ENCODE measurements at regions not wholly inside any gene's neighbourhood (a gene's known extent, or its start where the extent isn't known, plus 50 kb on each side); places are given as distances from the start of the nearest gene placed in this dataset.
"Not testable (repeated sequence)": the region's sequence is repeated elsewhere in the genome, so short reads cannot be mapped to it uniquely, and the experiment has no call there.

DNA sequence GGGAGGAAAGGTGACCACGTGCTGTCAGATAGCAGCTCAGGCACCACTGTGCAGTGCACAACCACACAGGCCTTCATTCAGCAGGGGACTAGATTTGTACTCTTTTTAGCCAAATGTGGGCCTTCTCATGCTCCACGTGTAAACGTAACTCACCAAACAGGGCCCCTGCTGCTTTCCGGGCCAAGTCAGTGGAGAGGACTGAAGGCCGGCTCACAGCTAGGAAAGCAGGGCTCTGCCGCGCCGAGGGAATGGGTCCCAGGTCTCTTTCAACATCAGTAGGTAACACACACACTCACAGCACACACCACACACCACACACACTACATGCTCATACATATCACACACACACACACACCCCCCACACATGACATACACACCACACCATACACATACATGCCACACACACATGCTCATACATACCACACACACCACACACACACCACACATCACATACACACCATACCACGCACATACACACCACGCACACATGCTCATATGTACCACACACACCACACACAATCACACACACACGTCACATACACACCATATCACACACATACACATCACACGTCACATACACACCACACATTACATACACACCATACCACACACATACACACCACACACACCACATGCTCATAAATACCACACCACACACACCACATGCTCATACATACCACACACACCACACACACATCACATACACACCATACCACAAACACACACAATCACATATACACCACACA lies 124.0 kb upstream of the ERG start:
- no peak overlapping the region for H3K4me3 ChIP-seq (ENCODE audit: low read length)
- H3K4me1 ChIP-seq (ENCODE audit: insufficient read depth, low read length): no peaks in the 10 kb centered on the region
- H3K27me3 ChIP-seq (ENCODE audit: insufficient read depth, low read length): no peaks in the 10 kb centered on the region
- no peaks in the 10 kb centered on the region for H3K9me3 ChIP-seq (ENCODE audit: low read length)
- H2AFZ ChIP-seq (ENCODE audit: low read depth, low read length): no peak overlapping the region
- no peaks in the 10 kb centered on the region for H3K36me3 ChIP-seq (ENCODE audit: insufficient read depth, low read length)

DNA sequence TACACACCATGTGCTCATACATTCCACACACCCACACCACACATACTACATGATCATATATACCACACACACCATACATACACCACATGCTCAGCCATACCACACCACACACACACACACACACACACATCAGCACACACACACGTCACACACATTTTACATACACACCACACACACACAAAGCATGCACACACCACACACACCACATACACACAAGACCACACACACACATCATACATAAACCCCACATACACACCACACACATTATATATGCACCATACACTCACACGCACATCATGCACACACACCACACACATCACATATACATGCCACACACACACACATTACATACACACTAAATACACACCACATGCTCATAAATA lies 124.5 kb upstream of the ERG start:
- Histone ChIP-seq H3K4me3 (ENCODE audit: low read length) (no peak overlapping the region), H3K36me3 (ENCODE audit: insufficient read depth, low read length) (no peaks in the 10 kb centered on the region), H3K9me3 (ENCODE audit: low read length) (no peaks in the 10 kb centered on the region), H3K27me3 (ENCODE audit: insufficient read depth, low read length) (no peaks in the 10 kb centered on the region), H3K4me1 (ENCODE audit: insufficient read depth, low read length) (no peaks in the 10 kb centered on the region), H2AFZ (ENCODE audit: low read depth, low read length) (no peak overlapping the region)

DNA sequence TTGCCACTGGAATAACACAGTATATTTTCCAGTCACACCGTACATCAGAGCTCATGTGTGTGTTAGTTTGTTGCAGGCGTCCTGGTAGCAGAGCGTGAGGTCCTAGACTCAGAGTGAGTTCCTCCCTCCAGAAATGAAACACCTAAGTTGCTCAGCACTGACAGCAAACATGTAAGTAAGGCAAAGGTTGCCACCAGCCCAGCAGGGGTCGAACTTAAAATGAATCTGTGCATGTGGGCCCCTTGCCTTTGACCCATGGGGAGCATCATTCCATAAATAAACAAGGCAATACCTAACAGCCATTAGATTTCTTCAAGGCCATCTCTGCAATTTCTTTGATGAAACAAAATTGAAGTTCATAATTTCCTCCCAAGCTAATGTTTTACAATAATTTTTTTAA lies 125.3 kb upstream of the ERG start:
- H2AFZ ChIP-seq (ENCODE audit: low read depth, low read length): no peak overlapping the region
- no peak overlapping the region for H3K4me3 ChIP-seq (ENCODE audit: low read length)
- H3K4me1 ChIP-seq (ENCODE audit: insufficient read depth, low read length): no peaks in the 10 kb centered on the region
- no peaks in the 10 kb centered on the region for H3K9me3 ChIP-seq (ENCODE audit: low read length)
- H3K36me3 ChIP-seq (ENCODE audit: insufficient read depth, low read length): no peaks in the 10 kb centered on the region
- H3K27me3 ChIP-seq (ENCODE audit: insufficient read depth, low read length): no peaks in the 10 kb centered on the region

DNA sequence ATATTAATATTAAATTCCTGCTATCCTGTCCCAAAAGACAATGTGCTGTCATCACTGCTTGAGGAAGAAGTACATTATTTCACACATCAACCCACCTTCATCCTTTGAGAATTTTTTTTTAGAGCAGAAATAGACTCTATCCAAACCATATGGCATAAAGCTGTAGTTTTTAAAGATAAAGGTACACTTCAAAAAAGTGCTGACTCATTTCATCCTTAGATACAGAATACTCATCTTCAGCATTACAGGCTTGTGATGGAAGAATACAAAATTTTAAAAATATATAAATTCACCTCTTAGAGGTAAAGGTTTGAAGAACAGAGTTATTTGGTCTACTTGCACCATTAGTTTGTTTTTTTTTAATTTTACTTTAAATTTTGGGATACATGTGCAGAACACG lies 126.7 kb upstream of the ERG start:
- Histone ChIP-seq H2AFZ (ENCODE audit: low read depth, low read length) (no peak overlapping the region), H3K36me3 (ENCODE audit: insufficient read depth, low read length) (no peaks in the 10 kb centered on the region), H3K4me3 (ENCODE audit: low read length) (no peak overlapping the region), H3K4me1 (ENCODE audit: insufficient read depth, low read length) (no peaks in the 10 kb centered on the region), H3K9me3 (ENCODE audit: low read length) (no peaks in the 10 kb centered on the region), H3K27me3 (ENCODE audit: insufficient read depth, low read length) (no peaks in the 10 kb centered on the region)

DNA sequence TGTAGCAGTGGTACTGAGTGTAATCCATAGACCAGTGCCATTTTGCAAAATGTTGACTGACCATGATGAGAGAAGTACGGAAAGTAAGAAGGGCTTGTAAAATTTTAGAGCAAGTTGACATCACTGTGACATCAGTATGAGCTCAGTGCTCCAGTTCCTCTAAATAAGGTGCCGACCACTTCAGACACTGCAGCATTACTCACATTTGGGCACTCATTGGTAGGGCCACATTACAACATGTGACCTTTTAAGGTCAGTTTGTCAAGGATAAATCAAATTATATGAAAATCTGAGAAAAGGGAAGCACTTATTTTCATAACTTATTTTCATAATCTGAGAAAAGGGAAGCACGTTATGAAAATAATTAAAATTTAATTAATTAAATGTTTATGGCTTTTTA lies 128.0 kb upstream of the ERG start:
- Histone ChIP-seq H3K36me3 (ENCODE audit: insufficient read depth, low read length) (no peaks in the 10 kb centered on the region), H3K27me3 (ENCODE audit: insufficient read depth, low read length) (no peaks in the 10 kb centered on the region), H3K9me3 (ENCODE audit: low read length) (peaks cover 3% of the 10 kb centered on the region), H2AFZ (ENCODE audit: low read depth, low read length) (no peak overlapping the region), H3K4me1 (ENCODE audit: insufficient read depth, low read length) (no peaks in the 10 kb centered on the region), H3K4me3 (ENCODE audit: low read length) (no peak overlapping the region)

DNA sequence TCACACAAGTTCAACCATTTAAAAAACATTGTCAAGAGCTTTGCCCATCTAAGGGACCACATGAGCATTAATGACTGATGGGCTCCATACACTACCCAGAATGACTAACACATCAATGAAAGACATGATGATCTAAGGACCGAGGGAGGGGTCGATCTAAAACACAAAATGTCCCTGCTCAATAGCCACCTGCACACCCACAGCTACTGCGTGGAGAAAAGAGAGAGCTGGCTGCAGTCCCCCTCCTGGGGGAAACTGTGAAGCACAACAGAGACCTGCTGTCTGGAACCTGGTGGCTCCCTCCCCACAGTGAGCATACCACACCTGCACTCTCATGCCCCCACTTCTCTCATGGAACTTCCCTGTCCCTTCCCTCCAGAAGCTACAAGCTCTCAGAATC lies 130.1 kb upstream of the ERG start:
- Histone ChIP-seq H3K36me3 (ENCODE audit: insufficient read depth, low read length) (no peaks in the 10 kb centered on the region), H3K4me1 (ENCODE audit: insufficient read depth, low read length) (no peaks in the 10 kb centered on the region), H3K4me3 (ENCODE audit: low read length) (no peak overlapping the region), H3K27me3 (ENCODE audit: insufficient read depth, low read length) (no peaks in the 10 kb centered on the region), H2AFZ (ENCODE audit: low read depth, low read length) (no peak overlapping the region), H3K9me3 (ENCODE audit: low read length) (peaks cover 3% of the 10 kb centered on the region)

DNA sequence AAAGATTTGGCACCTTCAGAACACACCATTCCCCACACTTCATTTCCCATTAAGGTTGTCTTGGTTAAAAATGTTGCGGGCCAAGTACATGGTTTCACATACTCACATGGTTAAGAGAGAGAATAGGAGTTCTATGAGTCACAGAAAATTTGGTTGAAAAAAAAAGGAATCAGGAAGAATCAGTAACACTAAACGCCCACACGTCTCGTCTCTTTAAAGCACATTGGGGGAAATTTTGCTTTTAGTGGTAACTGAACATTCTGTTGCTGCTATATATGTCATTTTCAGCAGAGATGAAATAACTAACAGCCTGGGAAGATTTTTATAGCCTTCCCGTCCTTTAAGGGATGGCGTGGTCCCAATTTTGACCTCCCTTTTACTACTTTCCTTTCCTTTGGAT lies 132.9 kb upstream of the ERG start:
- Histone ChIP-seq H3K4me3 (ENCODE audit: low read length) (no peak overlapping the region), H3K9me3 (ENCODE audit: low read length) (peaks cover 3% of the 10 kb centered on the region), H3K27me3 (ENCODE audit: insufficient read depth, low read length) (no peaks in the 10 kb centered on the region), H3K4me1 (ENCODE audit: insufficient read depth, low read length) (no peaks in the 10 kb centered on the region), H2AFZ (ENCODE audit: low read depth, low read length) (no peak overlapping the region), H3K36me3 (ENCODE audit: insufficient read depth, low read length) (no peaks in the 10 kb centered on the region)

DNA sequence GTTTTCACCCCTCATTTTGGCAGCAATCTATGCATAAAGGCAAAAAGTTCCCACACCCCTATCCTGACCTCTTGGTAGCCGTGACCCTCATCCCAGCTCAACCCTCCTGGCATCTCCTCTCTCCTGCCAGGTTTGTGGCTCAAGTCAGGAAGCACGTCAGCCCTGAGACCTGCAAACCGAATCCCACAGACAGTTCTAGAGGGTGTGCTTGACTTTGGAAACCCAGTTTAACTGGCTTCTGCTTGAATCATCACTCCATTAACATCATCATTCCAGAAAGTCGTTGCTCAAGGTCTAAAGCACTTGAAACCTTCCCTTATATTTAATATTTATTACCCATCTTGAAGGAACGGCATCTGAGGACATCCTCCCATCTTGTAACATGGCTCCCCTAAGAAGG lies 133.4 kb upstream of the ERG start:
- Histone ChIP-seq H3K4me3 (ENCODE audit: low read length) (no peak overlapping the region), H2AFZ (ENCODE audit: low read depth, low read length) (no peak overlapping the region), H3K4me1 (ENCODE audit: insufficient read depth, low read length) (no peaks in the 10 kb centered on the region), H3K27me3 (ENCODE audit: insufficient read depth, low read length) (no peaks in the 10 kb centered on the region), H3K36me3 (ENCODE audit: insufficient read depth, low read length) (no peaks in the 10 kb centered on the region), H3K9me3 (ENCODE audit: low read length) (peaks cover 3% of the 10 kb centered on the region)

DNA sequence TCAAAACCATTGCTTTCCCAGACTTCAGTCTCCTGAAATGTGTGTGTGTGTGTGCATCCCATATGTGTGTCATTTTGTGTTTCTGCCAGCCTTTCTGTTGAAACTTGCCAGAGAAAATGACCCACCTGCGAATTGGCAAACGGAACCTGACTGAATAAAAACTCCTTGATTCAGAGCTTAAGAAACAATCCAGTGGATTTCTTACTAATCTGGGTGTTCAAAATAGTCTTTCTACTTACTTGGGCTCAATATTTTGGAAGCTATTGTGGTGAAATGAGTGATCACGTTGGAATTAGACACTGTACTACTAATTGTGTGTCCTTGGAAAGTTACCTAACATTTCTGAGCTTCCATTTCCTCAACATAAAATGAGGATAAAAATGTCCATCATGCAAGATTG lies 138.9 kb upstream of the ERG start:
- Histone ChIP-seq H3K36me3 (ENCODE audit: insufficient read depth, low read length) (no peaks in the 10 kb centered on the region), H2AFZ (ENCODE audit: low read depth, low read length) (no peak overlapping the region), H3K4me1 (ENCODE audit: insufficient read depth, low read length) (no peaks in the 10 kb centered on the region), H3K9me3 (ENCODE audit: low read length) (no peaks in the 10 kb centered on the region), H3K4me3 (ENCODE audit: low read length) (no peak overlapping the region), H3K27me3 (ENCODE audit: insufficient read depth, low read length) (no peaks in the 10 kb centered on the region)

DNA sequence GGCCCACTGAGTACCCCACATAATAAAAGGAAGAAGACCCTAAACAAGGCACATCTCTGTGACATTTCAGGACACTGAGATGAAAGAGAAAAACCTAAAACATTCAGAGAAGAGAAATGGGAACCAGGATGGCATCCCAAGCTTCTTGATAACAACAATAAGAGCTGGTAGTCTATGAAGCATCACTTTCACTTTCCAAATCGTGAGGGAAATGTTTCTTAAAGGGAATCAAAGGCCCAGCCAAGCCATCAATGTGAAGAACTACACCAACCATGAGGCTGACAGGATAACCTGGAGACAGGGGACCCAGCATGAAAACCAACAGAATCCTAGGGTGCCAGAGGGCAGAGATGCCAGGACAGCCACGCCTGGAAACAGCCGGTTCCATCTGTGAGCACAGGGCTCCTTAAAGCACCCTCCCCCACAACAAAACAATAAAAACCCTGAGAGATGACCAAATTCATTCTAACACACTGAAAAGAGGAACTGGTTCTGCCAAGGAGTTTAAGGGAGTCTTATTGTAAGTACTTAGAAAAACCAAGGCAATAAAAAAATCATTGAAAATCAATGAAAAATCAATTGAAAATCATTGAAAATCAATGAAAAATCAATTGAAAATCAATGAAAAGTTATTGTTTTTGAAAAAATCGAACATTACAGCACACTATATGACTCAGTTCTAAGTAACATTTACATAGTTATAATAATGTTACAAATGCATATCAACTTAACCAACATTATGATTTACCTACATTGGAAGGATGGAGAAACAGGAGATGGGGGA lies 141.5 kb upstream of the ERG start:
- Histone ChIP-seq H3K4me3 (ENCODE audit: low read length) (no peak overlapping the region), H3K9me3 (ENCODE audit: low read length) (no peaks in the 10 kb centered on the region), H2AFZ (ENCODE audit: low read depth, low read length) (no peak overlapping the region), H3K4me1 (ENCODE audit: insufficient read depth, low read length) (no peaks in the 10 kb centered on the region), H3K27me3 (ENCODE audit: insufficient read depth, low read length) (no peaks in the 10 kb centered on the region), H3K36me3 (ENCODE audit: insufficient read depth, low read length) (no peaks in the 10 kb centered on the region)

DNA sequence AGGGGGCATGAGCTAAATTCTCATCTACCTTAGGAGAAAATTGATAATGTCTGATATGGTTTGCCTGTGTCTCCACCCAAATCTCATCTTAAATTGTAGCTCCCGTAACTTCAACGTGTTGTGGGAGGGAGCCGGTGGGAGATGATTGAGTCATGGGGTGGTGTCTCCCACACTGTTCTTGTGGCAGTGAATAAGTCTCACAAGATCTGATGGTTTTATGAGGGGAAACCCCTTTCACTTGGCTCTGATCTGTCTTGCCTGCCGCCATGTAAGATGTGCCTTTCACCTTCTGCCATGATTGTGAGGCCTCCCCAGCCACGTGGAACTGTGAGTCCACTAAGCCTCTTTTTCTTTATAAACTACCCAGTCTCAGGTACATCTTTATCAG lies 142.1 kb upstream of the ERG start:
- H3K36me3 ChIP-seq (ENCODE audit: insufficient read depth, low read length); H3K4me1 ChIP-seq (ENCODE audit: insufficient read depth, low read length); H3K9me3 ChIP-seq (ENCODE audit: low read length); H3K4me3 ChIP-seq (ENCODE audit: low read length); H3K27me3 ChIP-seq (ENCODE audit: insufficient read depth, low read length); H2AFZ ChIP-seq (ENCODE audit: low read depth, low read length): not testable (repeated sequence)

DNA sequence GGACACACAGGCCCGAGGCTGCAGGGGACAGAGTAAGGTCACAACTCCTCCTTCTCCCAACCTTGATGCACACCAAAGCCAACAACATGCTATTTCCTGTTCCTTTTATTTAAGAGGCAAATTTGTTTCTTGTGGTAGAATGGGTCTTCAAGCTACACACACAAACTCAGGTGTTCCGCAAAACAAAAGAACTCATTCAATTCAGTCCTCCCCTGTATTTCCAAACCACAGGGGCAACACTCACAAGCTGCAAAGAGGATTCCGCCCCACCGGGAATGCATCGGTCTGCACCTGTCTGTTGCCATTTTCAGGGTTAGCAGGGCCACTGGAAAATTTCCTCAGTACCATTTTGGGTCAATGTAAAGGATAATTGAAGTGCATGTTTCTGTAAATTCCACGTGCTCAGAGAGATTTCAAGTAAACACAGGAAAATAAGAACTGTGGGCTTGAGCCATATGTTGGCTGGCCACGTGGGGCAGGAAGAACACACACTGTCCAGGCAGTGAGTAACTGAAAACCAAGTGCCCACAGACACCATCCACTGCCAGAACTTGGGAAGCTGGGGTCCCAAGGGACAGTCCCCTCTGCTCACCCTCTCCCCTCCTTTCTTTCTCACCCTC lies 145.2 kb upstream of the ERG start:
- Histone ChIP-seq H3K4me3 (ENCODE audit: low read length) (no peak overlapping the region), H3K36me3 (ENCODE audit: insufficient read depth, low read length) (no peaks in the 10 kb centered on the region), H3K27me3 (ENCODE audit: insufficient read depth, low read length) (no peaks in the 10 kb centered on the region)

DNA sequence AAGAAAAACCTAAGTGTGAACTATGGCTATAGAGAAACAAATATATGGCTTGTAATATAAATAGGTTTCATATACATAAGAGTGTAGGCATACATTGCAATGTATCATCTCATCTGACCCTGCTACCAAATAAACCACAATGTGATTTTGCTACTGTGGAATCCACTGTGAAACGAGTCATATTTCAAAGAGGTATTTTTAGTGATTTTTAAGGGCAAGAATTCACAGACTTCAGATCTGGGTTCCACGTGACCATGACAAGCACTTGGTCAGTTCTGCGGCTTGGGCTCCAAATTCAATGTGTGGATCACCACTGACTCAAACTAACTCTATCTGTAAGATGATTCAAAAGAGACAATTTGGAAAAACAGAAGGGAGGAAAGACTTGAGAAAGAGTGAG lies 147.0 kb upstream of the ERG start:
- Histone ChIP-seq H2AFZ (ENCODE audit: low read depth, low read length) (no peak overlapping the region), H3K4me3 (ENCODE audit: low read length) (no peak overlapping the region), H3K36me3 (ENCODE audit: insufficient read depth, low read length) (no peaks in the 10 kb centered on the region), H3K4me1 (ENCODE audit: insufficient read depth, low read length) (no peaks in the 10 kb centered on the region), H3K27me3 (ENCODE audit: insufficient read depth, low read length) (no peaks in the 10 kb centered on the region), H3K9me3 (ENCODE audit: low read length) (no peaks in the 10 kb centered on the region)

More for the DNA sequence above, 145.2 kb upstream of the ERG start:
- Histone ChIP-seq H3K9me3 (ENCODE audit: low read length) (no peaks in the 10 kb centered on the region), H3K4me1 (ENCODE audit: insufficient read depth, low read length) (no peaks in the 10 kb centered on the region), H2AFZ (ENCODE audit: low read depth, low read length) (no peak overlapping the region)

All from neuron (in vitro differentiated cells).